Pulmonary artery endothelial cell (primary cell): ENCODE measurements at regions not wholly inside any gene's neighbourhood (a gene's known extent, or its start where the extent isn't known, plus 50 kb on each side); places are given as distances from the start of the nearest gene placed in this dataset.
"Not testable (repeated sequence)": the region's sequence is repeated elsewhere in the genome, so short reads cannot be mapped to it uniquely, and the experiment has no call there.

Experiments
- DNase-seq: peaks from one replicate; pipeline ENCODE4 v3.0.0-alpha.2; 2011; ENCODE audit warnings: low read depth, low spot score

GRCh38 chr1:78715181-78715661 is 65.6 kb downstream of the IFI44 start:
- no peak for DNase-seq

- peak; percentile 11 for DNase-seq
Observed at GRCh38 chr1:78716186-78716585, 66.6 kb downstream of the IFI44 start.

GRCh38 chr1:78718566-78718965 is 68.9 kb downstream of the IFI44 start:
- no peak for DNase-seq

- DNase-seq: no peak
Observed at GRCh38 chr1:78721136-78721535, 71.5 kb downstream of the IFI44 start.

GRCh38 chr1:78722105-78722504 is 72.5 kb downstream of the IFI44 start:
- no peak for DNase-seq

GRCh38 chr1:78722521-78722920 is 72.9 kb downstream of the IFI44 start:
- DNase-seq: no peak

- DNase-seq: no peak
Observed at GRCh38 chr1:78722947-78723346, 73.3 kb downstream of the IFI44 start.

- DNase-seq: no peak
Observed at GRCh38 chr1:78726686-78727085, 77.1 kb downstream of the IFI44 start.

- no peak for DNase-seq
Observed at GRCh38 chr1:78728359-78728758, 78.7 kb downstream of the IFI44 start.

- no peak for DNase-seq
Observed at GRCh38 chr1:78730054-78730453, 80.4 kb downstream of the IFI44 start.

GRCh38 chr1:78731674-78732073 is 82.0 kb downstream of the IFI44 start:
- no peak for DNase-seq

- DNase-seq: no peak
Observed at GRCh38 chr1:78737241-78737640, 87.6 kb downstream of the IFI44 start.

GRCh38 chr1:78743626-78744025 is 94.0 kb downstream of the IFI44 start:
- DNase-seq: no peak

GRCh38 chr1:78745111-78745510 is 95.5 kb downstream of the IFI44 start:
- DNase-seq: no peak

GRCh38 chr1:78753679-78754078 is 104.0 kb downstream of the IFI44 start:
- not testable (repeated sequence) for DNase-seq

- DNase-seq: no peak
Observed at GRCh38 chr1:78755986-78756385, 106.4 kb downstream of the IFI44 start.

- DNase-seq: no peak
Observed at GRCh38 chr1:78758506-78758905, 108.9 kb downstream of the IFI44 start.

- no peak for DNase-seq
Observed at GRCh38 chr1:78759881-78760280, 110.2 kb downstream of the IFI44 start.

- no peak for DNase-seq
Observed at GRCh38 chr1:78760858-78761257, 111.2 kb downstream of the IFI44 start.

- DNase-seq: no peak
Observed at GRCh38 chr1:78762113-78762512, 112.5 kb downstream of the IFI44 start.

- no peak for DNase-seq
Observed at GRCh38 chr1:78765489-78765888, 115.9 kb downstream of the IFI44 start.

- no peak for DNase-seq
Observed at GRCh38 chr1:78779831-78780230, 130.2 kb downstream of the IFI44 start.

GRCh38 chr1:78787544-78787943 is 137.9 kb downstream of the IFI44 start:
- DNase-seq: no peak

GRCh38 chr1:78790174-78790573 is 140.5 kb downstream of the IFI44 start:
- DNase-seq: no peak
